HL-60 (cell line): ENCODE measurements at regions not wholly inside any gene's neighbourhood (a gene's known extent, or its start where the extent isn't known, plus 50 kb on each side); places are given as distances from the start of the nearest gene placed in this dataset.

ENCODE experiments used
- DNase-seq, 2 experiments: peaks; one replicate each; pipeline ENCODE4 v3.0.0-alpha.2; 2010 to 2020; ENCODE audit warnings: low read depth in 1 of 2, low spot score in 1 of 2
- H3K27ac ChIP-seq: fragments of 250-450 bp; sonication (Bioruptor Pico); replicated peaks from 2 replicates; pipeline ENCODE4 v1.5.1; 2020; ENCODE audit warnings: mild to moderate bottlenecking, moderate library complexity
- H3K27me3 ChIP-seq: fragments of 250-450 bp; sonication (Bioruptor Pico); 2 replicates; pipeline ENCODE4 v1.5.1; 2021; ENCODE audit warnings: mild to moderate bottlenecking, moderate library complexity; ENCODE audit not compliant: insufficient read depth, poor library complexity, severe bottlenecking
- H3K4me3 ChIP-seq: replicated peaks from 2 replicates; pipeline ENCODE4 v1.5.1; 2011; ENCODE audit warnings: mild to moderate bottlenecking, control low read depth, low read length; ENCODE audit not compliant: insufficient read depth
- CTCF ChIP-seq: IDR thresholded peaks from one replicate; pipeline ENCODE4 v1.5.1; 2011; ENCODE audit warnings: low read length, control low read depth, inconsistent platforms; ENCODE audit not compliant: insufficient read depth
- GABPA ChIP-seq: IDR thresholded peaks from 2 replicates; pipeline ENCODE4 v1.6.1; 2012; ENCODE audit warnings: low read depth
- POLR2AphosphoS5 ChIP-seq: IDR thresholded peaks from 2 replicates; pipeline ENCODE4 v1.6.1; 2012; ENCODE audit warnings: low read depth
- REST ChIP-seq: IDR thresholded peaks from 2 replicates; pipeline ENCODE4 v1.6.1; 2012; ENCODE audit warnings: low read depth; ENCODE audit not compliant: insufficient replicate concordance
- SPI1 ChIP-seq: IDR thresholded peaks from 2 replicates; pipeline ENCODE4 v1.6.1; 2012; ENCODE audit warnings: low read depth, mild to moderate bottlenecking, borderline replicate concordance

- Histone ChIP-seq H3K27ac (no peak overlapping the region), H3K27me3 (no peaks in the 10 kb centered on the region), H3K4me3 (no peak overlapping the region)
- TF ChIP-seq SPI1 (no peak), REST (no peak), POLR2AphosphoS5 (no peak), GABPA (no peak), CTCF (no peak)
- DNase-seq, result no peak
Observed at GRCh38 chr15:81848701-81849100, 197.1 kb downstream of the MEX3B start.

- H3K4me3 ChIP-seq, result no peak overlapping the region
- DNase-seq, result no peak
- no peak for TF ChIP-seq POLR2AphosphoS5
- TF ChIP-seq REST, result no peak
- no peak for TF ChIP-seq CTCF
- TF ChIP-seq GABPA, result no peak
- TF ChIP-seq SPI1, result no peak
Observed at GRCh38 chr15:81843757-81844407, 201.9 kb downstream of the MEX3B start.

GRCh38 chr15:81843226-81843625, 202.6 kb downstream of the MEX3B start:
- TF ChIP-seq POLR2AphosphoS5, result no peak
- TF ChIP-seq SPI1, result no peak
- no peak for TF ChIP-seq GABPA
- TF ChIP-seq REST, result no peak
- no peak for TF ChIP-seq CTCF
- H3K27ac ChIP-seq, result no peak overlapping the region
- no peak overlapping the region for H3K4me3 ChIP-seq
- H3K27me3 ChIP-seq, result no peaks in the 10 kb centered on the region
- no peak for DNase-seq

More at GRCh38 chr15:81843757-81844407, 201.9 kb downstream of the MEX3B start:
- Histone ChIP-seq H3K27me3 (no peaks in the 10 kb centered on the region), H3K27ac (no peak overlapping the region)
